ENCODE measurements at regions not wholly inside any gene's neighbourhood (a gene's known extent, or its start where the extent isn't known, plus 50 kb on each side); places are given as distances from the start of the nearest gene placed in this dataset.

DNA sequence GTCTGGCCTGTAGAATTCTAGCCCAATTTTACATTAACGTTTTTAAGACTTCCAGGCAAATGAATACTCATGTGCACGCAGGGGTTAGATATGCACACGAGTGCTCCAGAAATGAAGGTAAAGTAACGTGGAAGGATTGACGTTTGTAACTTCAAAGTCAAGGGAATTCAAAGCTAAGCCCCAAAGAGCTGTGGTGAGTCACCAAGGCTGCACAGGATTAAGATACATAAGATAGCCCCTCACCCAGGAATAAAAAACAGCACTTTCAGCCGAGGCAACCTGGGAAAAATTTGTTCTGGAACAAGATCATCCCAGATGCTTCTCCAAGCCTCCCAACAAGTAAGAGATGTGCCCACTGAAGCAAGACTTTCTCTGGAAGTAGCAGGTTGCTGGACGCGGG, 259.6 kb upstream of the PLXNA2 start:
- TF ChIP-seq, protein P1, sequence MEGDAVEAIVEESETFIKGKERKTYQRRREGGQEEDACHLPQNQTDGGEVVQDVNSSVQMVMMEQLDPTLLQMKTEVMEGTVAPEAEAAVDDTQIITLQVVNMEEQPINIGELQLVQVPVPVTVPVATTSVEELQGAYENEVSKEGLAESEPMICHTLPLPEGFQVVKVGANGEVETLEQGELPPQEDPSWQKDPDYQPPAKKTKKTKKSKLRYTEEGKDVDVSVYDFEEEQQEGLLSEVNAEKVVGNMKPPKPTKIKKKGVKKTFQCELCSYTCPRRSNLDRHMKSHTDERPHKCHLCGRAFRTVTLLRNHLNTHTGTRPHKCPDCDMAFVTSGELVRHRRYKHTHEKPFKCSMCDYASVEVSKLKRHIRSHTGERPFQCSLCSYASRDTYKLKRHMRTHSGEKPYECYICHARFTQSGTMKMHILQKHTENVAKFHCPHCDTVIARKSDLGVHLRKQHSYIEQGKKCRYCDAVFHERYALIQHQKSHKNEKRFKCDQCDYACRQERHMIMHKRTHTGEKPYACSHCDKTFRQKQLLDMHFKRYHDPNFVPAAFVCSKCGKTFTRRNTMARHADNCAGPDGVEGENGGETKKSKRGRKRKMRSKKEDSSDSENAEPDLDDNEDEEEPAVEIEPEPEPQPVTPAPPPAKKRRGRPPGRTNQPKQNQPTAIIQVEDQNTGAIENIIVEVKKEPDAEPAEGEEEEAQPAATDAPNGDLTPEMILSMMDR (IDR thresholded peaks at IDR 0.05; ENCODE audit: borderline replicate concordance, extremely low read depth, low read length, poor library complexity, severe bottlenecking), result no peak
- TF ChIP-seq EZH2 (IDR thresholded peaks at IDR 0.05; ENCODE audit: borderline replicate concordance, low read depth, low read length, severe bottlenecking), result no peak

Measured in DND-41 (cell line).